Astrocyte (in vitro differentiated cells and primary cell): ENCODE measurements at regions not wholly inside any gene's neighbourhood (a gene's known extent, or its start where the extent isn't known, plus 50 kb on each side); places are given as distances from the start of the nearest gene placed in this dataset.

Experiments
- DNase-seq: peaks from one replicate; pipeline ENCODE4 v3.0.0-alpha.2; 2010; ENCODE audit warnings: low read depth
- FAIRE-seq: peaks from 2 replicates; lab custom pipeline; 2011; peaks lifted over from hg19 to GRCh38; lab: Jason Lieb, UNC
- H2AFZ ChIP-seq: 2 replicates; pipeline ENCODE4 v1.6.0; 2012; ENCODE audit warnings: low read depth, low read length, inconsistent platforms
- H3K27ac ChIP-seq: 2 replicates; pipeline ENCODE4 v1.5.1; 2011; ENCODE audit warnings: low read depth, low read length, inconsistent platforms
- H3K27me3 ChIP-seq: 2 replicates; pipeline ENCODE4 v1.6.0; 2011; ENCODE audit warnings: low read length, inconsistent platforms; ENCODE audit not compliant: insufficient read depth
- H3K36me3 ChIP-seq: 2 replicates; pipeline ENCODE4 v1.5.1; 2011; ENCODE audit warnings: low read length, inconsistent platforms; ENCODE audit not compliant: insufficient read depth
- H3K4me1 ChIP-seq: 2 replicates; pipeline ENCODE4 v1.5.1; 2011; ENCODE audit warnings: low read length, inconsistent platforms; ENCODE audit not compliant: insufficient read depth
- H3K4me2 ChIP-seq: 2 replicates; pipeline ENCODE4 v1.6.0; 2012; ENCODE audit warnings: low read length, inconsistent platforms
- H3K4me3 ChIP-seq: 2 replicates; pipeline ENCODE4 v1.5.1; 2011; ENCODE audit warnings: low read depth, mild to moderate bottlenecking, low read length, inconsistent platforms; ENCODE audit not compliant: insufficient read depth
- H3K79me2 ChIP-seq: 2 replicates; pipeline ENCODE4 v1.6.0; 2012; ENCODE audit warnings: mild to moderate bottlenecking, low read length, inconsistent platforms; ENCODE audit not compliant: insufficient read depth
- H3K9ac ChIP-seq: 2 replicates; pipeline ENCODE4 v1.6.0; 2012; ENCODE audit warnings: mild to moderate bottlenecking, low read length, inconsistent platforms
- H3K9me3 ChIP-seq: 2 replicates; pipeline ENCODE4 v1.5.1; 2012; ENCODE audit warnings: low read depth, mild to moderate bottlenecking, low read length, inconsistent platforms; ENCODE audit not compliant: insufficient read depth
- H4K20me1 ChIP-seq: 2 replicates; pipeline ENCODE4 v1.6.0; 2012; ENCODE audit warnings: low read length, inconsistent platforms; ENCODE audit not compliant: insufficient read depth
- H3K27ac Mint-ChIP-seq: one replicate; pipeline ENCODE4 v1.8.0; 2021; ENCODE audit warnings: mild to moderate bottlenecking, mixed read lengths; ENCODE audit not compliant: unreplicated experiment
- H3K27me3 Mint-ChIP-seq: one replicate; pipeline ENCODE4 v1.8.0; 2021; ENCODE audit warnings: low read depth, mixed read lengths; ENCODE audit not compliant: unreplicated experiment
- H3K36me3 Mint-ChIP-seq: one replicate; pipeline ENCODE4 v1.8.0; 2021; ENCODE audit warnings: low read depth, mixed read lengths; ENCODE audit not compliant: unreplicated experiment
- H3K4me1 Mint-ChIP-seq: one replicate; pipeline ENCODE4 v1.8.0; 2021; ENCODE audit warnings: low read depth, mixed read lengths; ENCODE audit not compliant: unreplicated experiment
- H3K4me3 Mint-ChIP-seq: one replicate; pipeline ENCODE4 v1.8.0; 2021; ENCODE audit warnings: mild to moderate bottlenecking, moderate library complexity, mixed read lengths; ENCODE audit not compliant: unreplicated experiment
- H3K9me3 Mint-ChIP-seq: one replicate; pipeline ENCODE4 v1.8.0; 2021; ENCODE audit warnings: mild to moderate bottlenecking, mixed read lengths; ENCODE audit not compliant: unreplicated experiment
- CTCF ChIP-seq: IDR thresholded peaks from 2 replicates; pipeline ENCODE4 v1.5.1; 2011; ENCODE audit warnings: low read depth, mild to moderate bottlenecking, inconsistent platforms, low read length, moderate library complexity; ENCODE audit not compliant: insufficient read depth
- EZH2 ChIP-seq: IDR thresholded peaks from 2 replicates; pipeline ENCODE4 v1.6.1; 2012; ENCODE audit warnings: mild to moderate bottlenecking, low read length, inconsistent platforms; ENCODE audit not compliant: insufficient read depth

- H3K4me3 ChIP-seq: peak overlapping the region; percentile 20
- Mint-ChIP-seq H3K9me3 (no peaks in the 10 kb centered on the region), H3K36me3 (no peaks in the 10 kb centered on the region), H3K4me3 (no peak overlapping the region), H3K27me3 (peaks cover 26% of the 10 kb centered on the region), H3K4me1 (no peaks in the 10 kb centered on the region), H3K27ac (no peak overlapping the region)
- peak overlapping the region; percentile 78 for H3K4me2 ChIP-seq
- no peaks in the 10 kb centered on the region for H4K20me1 ChIP-seq
- FAIRE-seq (no peak), DNase-seq (peak; percentile 12)
- no peaks in the 10 kb centered on the region for H3K4me1 ChIP-seq
- no peaks in the 10 kb centered on the region for H3K79me2 ChIP-seq
- H3K27me3 ChIP-seq: no peaks in the 10 kb centered on the region
- H3K9ac ChIP-seq: no peak overlapping the region
- peak overlapping the region; percentile 24 for H2AFZ ChIP-seq
- no peak overlapping the region for H3K27ac ChIP-seq
- TF ChIP-seq CTCF (no peak), EZH2 (no peak)
- H3K36me3 ChIP-seq: no peaks in the 10 kb centered on the region
- no peaks in the 10 kb centered on the region for H3K9me3 ChIP-seq
Observed at GRCh38 chr22:48536541-48537342, 1290.9 kb downstream of the BRD1 start.

GRCh38 chr22:48535868-48536540 lies 1291.7 kb downstream of the BRD1 start:
- no peaks in the 10 kb centered on the region for H3K36me3 Mint-ChIP-seq
- no peak overlapping the region for H3K27ac Mint-ChIP-seq
- no peak overlapping the region for H3K27ac ChIP-seq

More at GRCh38 chr22:48535868-48536540, 1291.7 kb downstream of the BRD1 start:
- Histone ChIP-seq H3K4me2 (peak overlapping the region; percentile 78), H3K27me3 (no peaks in the 10 kb centered on the region), H3K4me1 (no peaks in the 10 kb centered on the region), H3K79me2 (no peaks in the 10 kb centered on the region), H3K9me3 (no peaks in the 10 kb centered on the region), H3K36me3 (no peaks in the 10 kb centered on the region), H3K9ac (no peak overlapping the region), H2AFZ (peak overlapping the region; percentile 24), H4K20me1 (no peaks in the 10 kb centered on the region), H3K4me3 (peak overlapping the region; percentile 20)
- Mint-ChIP-seq H3K4me3 (no peak overlapping the region), H3K27me3 (peaks cover 26% of the 10 kb centered on the region), H3K9me3 (no peaks in the 10 kb centered on the region), H3K4me1 (no peaks in the 10 kb centered on the region)
- TF ChIP-seq CTCF (no peak), EZH2 (no peak)
- FAIRE-seq: no peak
- no peak for DNase-seq
